WTC11 (cell line): ENCODE measurements at regions not wholly inside any gene's neighbourhood (a gene's known extent, or its start where the extent isn't known, plus 50 kb on each side); places are given as distances from the start of the nearest gene placed in this dataset.

Experiments used
- ATAC-seq: fragments of 200-7000 bp; cut with Tn5 transposase; 2 replicates; pipeline ENCODE4 v1.10.0; 2021; ENCODE audit warnings: mild to moderate bottlenecking, moderate library complexity
- CTCF ChIA-PET: fragments of 300-600 bp; sonication (Branson Sonifier 250); formaldehyde crosslinking; loops from one replicate; lab custom pipeline; 2021; ENCODE audit warnings: antibody characterized with exemption; lab: Charles Lee
- POLR2A ChIA-PET: fragments of 350-600 bp; sonication (Branson Sonifier 250); formaldehyde crosslinking; loops from one replicate; lab custom pipeline; 2021; ENCODE audit warnings: antibody characterized with exemption; lab: Charles Lee
- DNase-seq: peaks from one replicate; pipeline ENCODE4 v3.0.0; 2021; ENCODE audit warnings: low spot score
- H3K27ac Mint-ChIP-seq: 2 replicates; pipeline ENCODE4 v1.8.0; 2021; ENCODE audit warnings: mixed read lengths
- H3K27me3 Mint-ChIP-seq: 2 replicates; pipeline ENCODE4 v1.8.0; 2021; ENCODE audit warnings: low read depth, mild to moderate bottlenecking, moderate library complexity, mixed read lengths
- H3K36me3 Mint-ChIP-seq: 2 replicates; pipeline ENCODE4 v1.8.0; 2021; ENCODE audit warnings: mixed read lengths
- H3K4me1 Mint-ChIP-seq: 2 replicates; pipeline ENCODE4 v1.8.0; 2022; ENCODE audit warnings: mixed read lengths
- H3K4me3 Mint-ChIP-seq: 2 replicates; pipeline ENCODE4 v1.8.0; 2021; ENCODE audit warnings: mild to moderate bottlenecking, moderate library complexity, mixed read lengths
- H3K9me3 Mint-ChIP-seq: 2 replicates; pipeline ENCODE4 v1.8.0; 2021; ENCODE audit warnings: mixed read lengths
- FOXK1 ChIP-seq: sonication (generic); formaldehyde crosslinking; IDR thresholded peaks from 2 replicates; pipeline ENCODE4 v1.8.0; 2022; ENCODE audit warnings: mild to moderate bottlenecking, moderate library complexity, missing genetic modification reagents
- GRHL2 ChIP-seq: fragments of 250-450 bp; sonication (Bioruptor Pico); IDR thresholded peaks from 2 replicates; pipeline ENCODE4 v1.8.0; 2022; ENCODE audit warnings: mild to moderate bottlenecking, moderate library complexity; ENCODE audit not compliant: insufficient replicate concordance, severe bottlenecking
- HMGA2 ChIP-seq: fragments of 250-450 bp; sonication (Bioruptor Pico); IDR thresholded peaks from 2 replicates; pipeline ENCODE4 v1.4.0; 2021; ENCODE audit warnings: mild to moderate bottlenecking, moderate library complexity
- JAZF1 ChIP-seq: fragments of 250-450 bp; sonication (Bioruptor Pico); IDR thresholded peaks from 2 replicates; pipeline ENCODE4 v1.9.0; 2021; ENCODE audit warnings: moderate library complexity, mild to moderate bottlenecking, inconsistent platforms
- JUN ChIP-seq: sonication (generic); formaldehyde crosslinking; IDR thresholded peaks from 2 replicates; pipeline ENCODE4 v1.8.0; 2023; ENCODE audit warnings: mild to moderate bottlenecking, missing genetic modification reagents
- NFE2L1 ChIP-seq: sonication (generic); formaldehyde crosslinking; IDR thresholded peaks from 2 replicates; pipeline ENCODE4 v1.8.1; 2023; ENCODE audit warnings: missing genetic modification reagents
- NFYB ChIP-seq: sonication (generic); formaldehyde crosslinking; conservative IDR thresholded peaks from 2 replicates; pipeline ENCODE4 v1.8.0; 2022; ENCODE audit warnings: low read depth, missing genetic modification reagents
- RELA ChIP-seq: sonication (generic); formaldehyde crosslinking; IDR thresholded peaks from 2 replicates; pipeline ENCODE4 v1.8.1; 2022; ENCODE audit warnings: missing genetic modification reagents, mild to moderate bottlenecking, borderline replicate concordance
- SMAD3 ChIP-seq: sonication (generic); formaldehyde crosslinking; IDR thresholded peaks from 2 replicates; pipeline ENCODE4 v1.8.0; 2022; ENCODE audit warnings: missing genetic modification reagents, mild to moderate bottlenecking, borderline replicate concordance
- SOX15 ChIP-seq: fragments of 250-450 bp; sonication (Bioruptor Pico); IDR thresholded peaks from 2 replicates; pipeline ENCODE4 v1.9.0; 2021; ENCODE audit warnings: mild to moderate bottlenecking
- ZBTB21 ChIP-seq: sonication (generic); formaldehyde crosslinking; IDR thresholded peaks from 2 replicates; pipeline ENCODE4 v1.8.1; 2023; ENCODE audit warnings: mild to moderate bottlenecking, missing genetic modification reagents, borderline replicate concordance
- ZNF121 ChIP-seq: sonication (generic); formaldehyde crosslinking; IDR thresholded peaks from 2 replicates; pipeline ENCODE4 v1.8.0; 2023; ENCODE audit warnings: missing genetic modification reagents
- TF ChIP-seq, protein P1 (sequence below): fragments of 250-450 bp; sonication (Bioruptor Pico); IDR thresholded peaks from 2 replicates; pipeline ENCODE4 v1.9.0; 2021; ENCODE audit warnings: mild to moderate bottlenecking
- TF ChIP-seq, protein P2 (sequence below): sonication (generic); formaldehyde crosslinking; IDR thresholded peaks from 2 replicates; pipeline ENCODE4 v1.8.1; 2023; ENCODE audit warnings: mild to moderate bottlenecking, moderate library complexity, missing genetic modification reagents
- TF ChIP-seq, protein P3 (sequence below): sonication (generic); formaldehyde crosslinking; IDR thresholded peaks from 2 replicates; pipeline ENCODE4 v1.8.1; 2022; ENCODE audit warnings: mild to moderate bottlenecking, missing genetic modification reagents, moderate library complexity, borderline replicate concordance
- TF ChIP-seq, protein P4 (sequence below): fragments of 250-450 bp; sonication (Bioruptor Pico); conservative IDR thresholded peaks from 2 replicates; pipeline ENCODE4 v1.9.0; 2021; ENCODE audit warnings: mild to moderate bottlenecking
- TF ChIP-seq, protein P5 (sequence below): sonication (generic); formaldehyde crosslinking; IDR thresholded peaks from 2 replicates; pipeline ENCODE4 v1.8.1; 2022; ENCODE audit warnings: low read depth, mild to moderate bottlenecking, moderate library complexity, missing genetic modification reagents, borderline replicate concordance
- TF ChIP-seq, protein P6 (sequence below): sonication (generic); formaldehyde crosslinking; IDR thresholded peaks from 2 replicates; pipeline ENCODE4 v1.8.0; 2022; ENCODE audit warnings: mild to moderate bottlenecking, missing genetic modification reagents
- TF ChIP-seq, protein P7 (sequence below): sonication (generic); formaldehyde crosslinking; IDR thresholded peaks from 2 replicates; pipeline ENCODE4 v1.8.0; 2023; ENCODE audit warnings: missing genetic modification reagents
- TF ChIP-seq, protein P8 (sequence below): sonication (generic); formaldehyde crosslinking; IDR thresholded peaks from 2 replicates; pipeline ENCODE4 v1.8.1; 2023; ENCODE audit warnings: mild to moderate bottlenecking, missing genetic modification reagents
- TF ChIP-seq, protein P9 (sequence below): sonication (generic); formaldehyde crosslinking; conservative IDR thresholded peaks from 2 replicates; pipeline ENCODE4 v1.8.1; 2022; ENCODE audit warnings: mild to moderate bottlenecking, missing genetic modification reagents
- TF ChIP-seq, protein P10 (sequence below): sonication (generic); formaldehyde crosslinking; IDR thresholded peaks from 2 replicates; pipeline ENCODE4 v1.8.0; 2022; ENCODE audit warnings: mild to moderate bottlenecking, missing genetic modification reagents
- TF ChIP-seq, protein P11 (sequence below): sonication (generic); formaldehyde crosslinking; IDR thresholded peaks from 2 replicates; pipeline ENCODE4 v1.8.1; 2023; ENCODE audit warnings: mild to moderate bottlenecking, missing genetic modification reagents, moderate library complexity

DNA sequence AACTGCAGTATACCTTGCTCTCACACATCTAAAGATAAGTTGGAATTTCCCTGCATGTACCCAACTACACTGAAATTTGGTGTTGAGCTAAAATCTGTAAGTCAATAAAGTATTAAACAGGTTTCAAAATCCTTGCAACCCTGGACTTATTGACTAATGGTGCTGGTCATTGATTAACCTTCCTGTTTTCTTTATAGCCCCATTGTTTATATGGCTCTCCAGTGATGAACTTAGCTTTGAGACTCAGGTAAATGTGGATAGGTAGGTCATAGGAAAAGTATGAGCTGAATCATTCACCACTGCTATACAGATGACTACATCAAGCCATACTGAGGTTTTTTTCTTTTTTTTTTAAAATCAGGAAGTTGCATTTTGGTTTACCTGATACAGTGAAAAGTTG, 132.7 kb downstream of the FAT3 start (continued):
- TF ChIP-seq, protein P1, sequence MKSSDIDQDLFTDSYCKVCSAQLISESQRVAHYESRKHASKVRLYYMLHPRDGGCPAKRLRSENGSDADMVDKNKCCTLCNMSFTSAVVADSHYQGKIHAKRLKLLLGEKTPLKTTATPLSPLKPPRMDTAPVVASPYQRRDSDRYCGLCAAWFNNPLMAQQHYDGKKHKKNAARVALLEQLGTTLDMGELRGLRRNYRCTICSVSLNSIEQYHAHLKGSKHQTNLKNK (CRISPR knock-in tag), result no peak
- TF ChIP-seq, protein P2, sequence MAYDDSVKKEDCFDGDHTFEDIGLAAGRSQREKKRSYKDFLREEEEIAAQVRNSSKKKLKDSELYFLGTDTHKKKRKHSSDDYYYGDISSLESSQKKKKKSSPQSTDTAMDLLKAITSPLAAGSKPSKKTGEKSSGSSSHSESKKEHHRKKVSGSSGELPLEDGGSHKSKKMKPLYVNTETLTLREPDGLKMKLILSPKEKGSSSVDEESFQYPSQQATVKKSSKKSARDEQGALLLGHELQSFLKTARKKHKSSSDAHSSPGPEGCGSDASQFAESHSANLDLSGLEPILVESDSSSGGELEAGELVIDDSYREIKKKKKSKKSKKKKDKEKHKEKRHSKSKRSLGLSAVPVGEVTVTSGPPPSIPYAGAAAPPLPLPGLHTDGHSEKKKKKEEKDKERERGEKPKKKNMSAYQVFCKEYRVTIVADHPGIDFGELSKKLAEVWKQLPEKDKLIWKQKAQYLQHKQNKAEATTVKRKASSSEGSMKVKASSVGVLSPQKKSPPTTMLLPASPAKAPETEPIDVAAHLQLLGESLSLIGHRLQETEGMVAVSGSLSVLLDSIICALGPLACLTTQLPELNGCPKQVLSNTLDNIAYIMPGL (CRISPR knock-in tag), result no peak
- TF ChIP-seq NFYB (CRISPR knock-in tag) (no peak), SOX15 (CRISPR knock-in tag) (no peak), FOXK1 (CRISPR knock-in tag) (no peak), ZBTB21 (CRISPR knock-in tag) (no peak)
- TF ChIP-seq, protein P3, sequence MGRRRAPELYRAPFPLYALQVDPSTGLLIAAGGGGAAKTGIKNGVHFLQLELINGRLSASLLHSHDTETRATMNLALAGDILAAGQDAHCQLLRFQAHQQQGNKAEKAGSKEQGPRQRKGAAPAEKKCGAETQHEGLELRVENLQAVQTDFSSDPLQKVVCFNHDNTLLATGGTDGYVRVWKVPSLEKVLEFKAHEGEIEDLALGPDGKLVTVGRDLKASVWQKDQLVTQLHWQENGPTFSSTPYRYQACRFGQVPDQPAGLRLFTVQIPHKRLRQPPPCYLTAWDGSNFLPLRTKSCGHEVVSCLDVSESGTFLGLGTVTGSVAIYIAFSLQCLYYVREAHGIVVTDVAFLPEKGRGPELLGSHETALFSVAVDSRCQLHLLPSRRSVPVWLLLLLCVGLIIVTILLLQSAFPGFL (CRISPR knock-in tag), result no peak

DNA sequence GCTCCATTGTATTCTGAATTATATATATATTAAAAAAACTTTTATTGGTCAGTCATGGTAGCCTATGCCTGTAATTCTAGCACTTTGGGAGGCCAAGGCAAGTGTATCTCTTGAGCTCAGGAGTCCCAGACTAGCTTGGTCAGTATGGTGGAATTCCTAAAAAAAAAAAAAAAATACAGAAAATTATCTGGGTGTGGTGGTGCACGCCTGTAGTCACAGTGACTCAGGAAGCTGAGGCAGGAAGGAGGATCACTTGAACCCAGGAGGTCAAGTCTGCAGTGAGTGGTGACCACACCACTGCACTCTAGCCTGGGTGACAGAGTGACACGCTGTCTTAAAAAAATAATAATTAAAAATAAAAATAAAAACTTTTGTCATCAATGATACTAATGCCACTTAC, 133.2 kb downstream of the FAT3 start:
- Mint-ChIP-seq H3K4me3 (no peak overlapping the region), H3K36me3 (0 out of 2 replicates have a peak, but pooled peaks cover 3% of the 10 kb centered on the region), H3K4me1 (peaks cover 7% of the 10 kb centered on the region), H3K27ac (no peak overlapping the region), H3K27me3 (no peaks in the 10 kb centered on the region), H3K9me3 (no peaks in the 10 kb centered on the region)
- ATAC-seq (no peak), DNase-seq (no peak)
- ChIA-PET CTCF (interaction anchor here (2.1 kb wide), 1 partner anchor 17 kb away, joined by 10 read pairs; no protein-coding TSS in a partner anchor), POLR2A (no interaction called here)
- TF ChIP-seq, protein P4, sequence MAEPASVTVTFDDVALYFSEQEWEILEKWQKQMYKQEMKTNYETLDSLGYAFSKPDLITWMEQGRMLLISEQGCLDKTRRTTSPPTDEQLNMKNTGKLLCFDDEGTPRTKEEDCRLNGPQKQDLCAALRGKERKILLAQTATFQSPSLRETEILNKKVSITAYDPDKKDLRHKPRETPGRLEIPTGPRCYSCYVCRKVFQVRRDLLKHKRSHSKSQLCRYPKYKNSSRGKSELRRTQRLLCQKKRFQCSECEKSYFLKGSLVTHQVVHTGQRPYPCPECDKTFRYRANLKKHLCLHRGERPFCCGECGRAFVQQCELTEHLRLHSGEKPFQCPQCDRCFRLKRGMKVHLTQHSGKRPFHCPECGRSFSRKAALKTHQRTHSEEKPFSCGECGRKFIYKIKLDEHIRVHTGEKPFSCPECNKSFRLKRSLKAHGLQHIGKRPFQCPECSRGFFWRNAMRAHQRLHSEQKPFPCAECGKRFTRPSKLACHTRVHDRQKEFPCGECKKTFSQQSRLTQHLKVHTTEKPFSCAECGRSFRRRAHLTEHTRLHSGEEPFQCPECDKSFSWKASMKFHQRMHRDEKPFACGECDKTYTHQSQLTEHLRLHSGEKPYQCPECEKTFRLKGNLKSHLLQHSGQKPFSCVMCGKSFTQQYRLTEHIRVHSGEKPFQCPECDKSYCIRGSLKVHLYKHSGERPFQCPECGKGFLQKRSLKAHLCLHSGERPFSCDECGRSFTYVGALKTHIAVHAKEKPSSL (CRISPR knock-in tag), result no peak
- TF ChIP-seq, protein P5, sequence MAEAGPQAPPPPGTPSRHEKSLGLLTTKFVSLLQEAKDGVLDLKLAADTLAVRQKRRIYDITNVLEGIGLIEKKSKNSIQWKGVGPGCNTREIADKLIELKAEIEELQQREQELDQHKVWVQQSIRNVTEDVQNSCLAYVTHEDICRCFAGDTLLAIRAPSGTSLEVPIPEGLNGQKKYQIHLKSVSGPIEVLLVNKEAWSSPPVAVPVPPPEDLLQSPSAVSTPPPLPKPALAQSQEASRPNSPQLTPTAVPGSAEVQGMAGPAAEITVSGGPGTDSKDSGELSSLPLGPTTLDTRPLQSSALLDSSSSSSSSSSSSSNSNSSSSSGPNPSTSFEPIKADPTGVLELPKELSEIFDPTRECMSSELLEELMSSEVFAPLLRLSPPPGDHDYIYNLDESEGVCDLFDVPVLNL (CRISPR knock-in tag), result no peak
- TF ChIP-seq, protein P6, sequence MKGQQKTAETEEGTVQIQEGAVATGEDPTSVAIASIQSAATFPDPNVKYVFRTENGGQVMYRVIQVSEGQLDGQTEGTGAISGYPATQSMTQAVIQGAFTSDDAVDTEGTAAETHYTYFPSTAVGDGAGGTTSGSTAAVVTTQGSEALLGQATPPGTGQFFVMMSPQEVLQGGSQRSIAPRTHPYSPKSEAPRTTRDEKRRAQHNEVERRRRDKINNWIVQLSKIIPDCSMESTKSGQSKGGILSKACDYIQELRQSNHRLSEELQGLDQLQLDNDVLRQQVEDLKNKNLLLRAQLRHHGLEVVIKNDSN (CRISPR knock-in tag), result no peak
- TF ChIP-seq NFE2L1 (CRISPR knock-in tag) (no peak), GRHL2 (CRISPR knock-in tag) (no peak), JAZF1 (no peak), SMAD3 (CRISPR knock-in tag) (no peak), HMGA2 (CRISPR knock-in tag) (no peak), ZBTB21 (CRISPR knock-in tag) (no peak), ZNF121 (no peak), JUN (CRISPR knock-in tag) (no peak), RELA (CRISPR knock-in tag) (no peak)
- TF ChIP-seq, protein P7, sequence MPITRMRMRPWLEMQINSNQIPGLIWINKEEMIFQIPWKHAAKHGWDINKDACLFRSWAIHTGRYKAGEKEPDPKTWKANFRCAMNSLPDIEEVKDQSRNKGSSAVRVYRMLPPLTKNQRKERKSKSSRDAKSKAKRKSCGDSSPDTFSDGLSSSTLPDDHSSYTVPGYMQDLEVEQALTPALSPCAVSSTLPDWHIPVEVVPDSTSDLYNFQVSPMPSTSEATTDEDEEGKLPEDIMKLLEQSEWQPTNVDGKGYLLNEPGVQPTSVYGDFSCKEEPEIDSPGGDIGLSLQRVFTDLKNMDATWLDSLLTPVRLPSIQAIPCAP (CRISPR knock-in tag), result no peak
- TF ChIP-seq, protein P8, sequence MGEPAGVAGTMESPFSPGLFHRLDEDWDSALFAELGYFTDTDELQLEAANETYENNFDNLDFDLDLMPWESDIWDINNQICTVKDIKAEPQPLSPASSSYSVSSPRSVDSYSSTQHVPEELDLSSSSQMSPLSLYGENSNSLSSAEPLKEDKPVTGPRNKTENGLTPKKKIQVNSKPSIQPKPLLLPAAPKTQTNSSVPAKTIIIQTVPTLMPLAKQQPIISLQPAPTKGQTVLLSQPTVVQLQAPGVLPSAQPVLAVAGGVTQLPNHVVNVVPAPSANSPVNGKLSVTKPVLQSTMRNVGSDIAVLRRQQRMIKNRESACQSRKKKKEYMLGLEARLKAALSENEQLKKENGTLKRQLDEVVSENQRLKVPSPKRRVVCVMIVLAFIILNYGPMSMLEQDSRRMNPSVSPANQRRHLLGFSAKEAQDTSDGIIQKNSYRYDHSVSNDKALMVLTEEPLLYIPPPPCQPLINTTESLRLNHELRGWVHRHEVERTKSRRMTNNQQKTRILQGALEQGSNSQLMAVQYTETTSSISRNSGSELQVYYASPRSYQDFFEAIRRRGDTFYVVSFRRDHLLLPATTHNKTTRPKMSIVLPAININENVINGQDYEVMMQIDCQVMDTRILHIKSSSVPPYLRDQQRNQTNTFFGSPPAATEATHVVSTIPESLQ (CRISPR knock-in tag), result no peak
- TF ChIP-seq, protein P9, sequence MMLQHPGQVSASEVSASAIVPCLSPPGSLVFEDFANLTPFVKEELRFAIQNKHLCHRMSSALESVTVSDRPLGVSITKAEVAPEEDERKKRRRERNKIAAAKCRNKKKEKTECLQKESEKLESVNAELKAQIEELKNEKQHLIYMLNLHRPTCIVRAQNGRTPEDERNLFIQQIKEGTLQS, result no peak
- TF ChIP-seq, protein P10, sequence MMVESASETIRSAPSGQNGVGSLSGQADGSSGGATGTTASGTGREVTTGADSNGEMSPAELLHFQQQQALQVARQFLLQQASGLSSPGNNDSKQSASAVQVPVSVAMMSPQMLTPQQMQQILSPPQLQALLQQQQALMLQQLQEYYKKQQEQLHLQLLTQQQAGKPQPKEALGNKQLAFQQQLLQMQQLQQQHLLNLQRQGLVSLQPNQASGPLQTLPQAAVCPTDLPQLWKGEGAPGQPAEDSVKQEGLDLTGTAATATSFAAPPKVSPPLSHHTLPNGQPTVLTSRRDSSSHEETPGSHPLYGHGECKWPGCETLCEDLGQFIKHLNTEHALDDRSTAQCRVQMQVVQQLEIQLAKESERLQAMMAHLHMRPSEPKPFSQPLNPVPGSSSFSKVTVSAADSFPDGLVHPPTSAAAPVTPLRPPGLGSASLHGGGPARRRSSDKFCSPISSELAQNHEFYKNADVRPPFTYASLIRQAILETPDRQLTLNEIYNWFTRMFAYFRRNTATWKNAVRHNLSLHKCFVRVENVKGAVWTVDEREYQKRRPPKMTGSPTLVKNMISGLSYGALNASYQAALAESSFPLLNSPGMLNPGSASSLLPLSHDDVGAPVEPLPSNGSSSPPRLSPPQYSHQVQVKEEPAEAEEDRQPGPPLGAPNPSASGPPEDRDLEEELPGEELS, result no peak
- TF ChIP-seq, protein P11, sequence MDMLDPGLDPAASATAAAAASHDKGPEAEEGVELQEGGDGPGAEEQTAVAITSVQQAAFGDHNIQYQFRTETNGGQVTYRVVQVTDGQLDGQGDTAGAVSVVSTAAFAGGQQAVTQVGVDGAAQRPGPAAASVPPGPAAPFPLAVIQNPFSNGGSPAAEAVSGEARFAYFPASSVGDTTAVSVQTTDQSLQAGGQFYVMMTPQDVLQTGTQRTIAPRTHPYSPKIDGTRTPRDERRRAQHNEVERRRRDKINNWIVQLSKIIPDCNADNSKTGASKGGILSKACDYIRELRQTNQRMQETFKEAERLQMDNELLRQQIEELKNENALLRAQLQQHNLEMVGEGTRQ (CRISPR knock-in tag), result no peak
